Erythroblast (primary cell): ENCODE measurements at regions not wholly inside any gene's neighbourhood (a gene's known extent, or its start where the extent isn't known, plus 50 kb on each side); places are given as distances from the start of the nearest gene placed in this dataset.

Experiments used
- DNase-seq, 2 experiments: peaks; one replicate each; lab custom pipeline; 2025; lab: John Stamatoyannopoulos, UW
- GATA1 ChIP-seq: IDR thresholded peaks from 2 replicates; pipeline ENCODE4 v1.6.1; 2011; ENCODE audit warnings: low read depth, mild to moderate bottlenecking, control low read depth, low read length, moderate library complexity
- POLR2A ChIP-seq: IDR thresholded peaks from 2 replicates; pipeline ENCODE4 v1.6.1; 2011; ENCODE audit warnings: mild to moderate bottlenecking, low read length

GRCh38 chr16:52800432-52800831 is 252.3 kb downstream of the CHD9NB start:
- no peak for DNase-seq
- TF ChIP-seq POLR2A (no peak), GATA1 (no peak)

GRCh38 chr16:52799149-52799548 is 252.2 kb upstream of the TOX3 start:
- TF ChIP-seq POLR2A (no peak), GATA1 (no peak)
- DNase-seq, result no peak

DNA sequence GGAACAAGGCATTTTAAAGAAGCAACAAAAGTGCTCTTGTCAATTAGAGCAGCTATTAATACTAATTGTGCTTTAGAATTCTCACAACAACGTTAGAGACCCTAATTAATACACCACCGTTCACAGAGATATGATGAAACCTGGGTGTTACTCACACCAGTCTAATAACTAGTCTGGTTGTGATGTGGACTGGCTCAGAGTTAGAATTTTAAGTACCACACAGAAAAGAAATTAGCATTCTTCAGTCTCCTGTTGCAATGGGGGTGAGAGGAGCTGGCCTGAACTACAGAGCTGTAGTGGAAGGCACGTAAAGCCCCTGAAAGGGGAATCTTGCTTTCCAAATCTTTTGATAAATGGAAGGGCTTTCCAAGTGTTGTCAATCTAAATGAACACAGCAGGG is 240.8 kb upstream of the TOX3 start:
- TF ChIP-seq POLR2A, result no peak
- DNase-seq, result no peak

DNA sequence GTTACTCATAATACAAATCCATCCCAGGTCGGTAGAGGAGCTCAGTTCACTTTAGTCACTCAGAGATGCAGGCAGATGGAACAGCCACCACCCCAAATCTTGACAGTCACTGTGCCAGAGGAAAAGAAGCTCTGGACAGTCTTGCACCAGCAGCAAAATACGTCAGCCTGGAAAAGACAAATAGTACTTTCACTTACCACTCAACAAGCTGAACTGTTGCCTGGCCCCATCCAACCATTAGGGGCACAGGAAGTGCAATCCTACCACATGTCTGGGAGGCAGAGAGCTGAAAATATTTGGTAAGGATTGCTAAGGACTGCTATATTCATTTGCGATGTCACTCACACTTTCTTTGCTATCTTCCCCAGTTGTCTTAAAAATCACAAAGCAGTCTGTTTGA is 239.1 kb upstream of the TOX3 start:
- DNase-seq, result no peak
- TF ChIP-seq GATA1 (no peak), POLR2A (no peak)

GRCh38 chr16:52785653-52786052 is 238.7 kb upstream of the TOX3 start:
- no peak for DNase-seq
- no peak for TF ChIP-seq POLR2A
- TF ChIP-seq GATA1, result no peak

- TF ChIP-seq POLR2A, result no peak
- no peak for TF ChIP-seq GATA1
- no peak for DNase-seq
These were observed 236.7 kb upstream of the TOX3 start for GRCh38 chr16:52783616-52784015.

DNA sequence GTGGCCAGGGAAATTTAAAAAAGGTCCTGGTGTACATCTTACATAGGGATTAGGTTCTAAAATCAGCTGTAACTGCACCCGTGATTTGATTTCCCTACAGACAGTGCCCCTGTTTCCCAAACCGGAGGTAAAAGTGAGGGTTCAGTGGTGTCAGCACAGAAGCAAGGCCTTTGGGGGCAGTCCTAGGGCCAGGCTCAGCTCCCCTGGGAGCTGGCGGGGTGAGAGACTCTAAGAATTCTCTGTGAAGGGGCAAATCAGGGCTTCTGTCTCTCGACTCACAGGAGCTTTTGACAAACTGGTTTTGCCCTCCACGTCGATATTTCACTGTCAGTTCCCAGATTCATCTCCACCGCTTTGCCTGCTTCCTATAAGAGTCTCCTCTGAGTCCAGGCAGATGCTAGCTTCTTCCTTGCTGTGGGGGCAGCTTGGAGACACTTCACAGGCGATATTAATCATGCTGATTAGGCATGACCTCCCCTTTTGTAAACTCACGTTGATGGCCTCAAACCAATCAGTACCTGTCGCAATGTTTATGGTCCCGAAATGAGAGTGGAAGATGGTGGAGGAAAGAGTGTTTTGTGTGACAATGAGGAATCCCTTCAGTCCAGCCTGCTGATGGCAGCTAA is 234.2 kb upstream of the TOX3 start:
- TF ChIP-seq GATA1, result no peak
- DNase-seq, result no peak

- TF ChIP-seq POLR2A (no peak), GATA1 (no peak)
- DNase-seq, result no peak
These were observed 226.1 kb upstream of the TOX3 start for GRCh38 chr16:52773026-52773425.

GRCh38 chr16:52770828-52771227 is 223.9 kb upstream of the TOX3 start:
- TF ChIP-seq POLR2A (no peak), GATA1 (no peak)
- DNase-seq, result no peak

DNA sequence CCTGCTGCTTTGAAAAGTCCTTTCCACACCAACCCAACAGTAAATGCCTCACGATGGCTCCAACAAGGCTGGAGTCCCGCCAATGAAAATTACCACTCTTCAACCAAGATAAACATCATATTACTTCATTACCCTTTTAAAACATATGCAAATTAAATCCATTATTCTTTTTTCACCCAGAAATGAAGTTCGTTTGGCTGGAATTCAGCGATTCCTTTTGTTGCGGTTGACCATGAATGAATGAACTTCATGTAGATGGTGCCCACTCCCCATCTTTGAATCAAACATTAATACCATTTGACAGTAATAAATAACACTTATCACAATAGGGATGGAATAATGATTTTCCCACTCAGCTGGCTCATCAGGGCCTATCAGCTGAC is 211.5 kb upstream of the TOX3 start:
- no peak for DNase-seq
- TF ChIP-seq POLR2A, result no peak
- TF ChIP-seq GATA1, result no peak

- TF ChIP-seq GATA1 (no peak), POLR2A (no peak)
- DNase-seq, result no peak
These were observed 211.0 kb upstream of the TOX3 start for GRCh38 chr16:52757746-52758472.

GRCh38 chr16:52756812-52757517 is 210.0 kb upstream of the TOX3 start:
- DNase-seq, result no peak
- no peak for TF ChIP-seq GATA1
- no peak for TF ChIP-seq POLR2A

GRCh38 chr16:52755396-52755795 is 208.5 kb upstream of the TOX3 start:
- TF ChIP-seq POLR2A (no peak), GATA1 (no peak)
- no peak for DNase-seq

- DNase-seq, result no peak
- no peak for TF ChIP-seq POLR2A
These were observed 204.1 kb upstream of the TOX3 start for GRCh38 chr16:52751035-52751434.

GRCh38 chr16:52748741-52749140 is 201.8 kb upstream of the TOX3 start:
- DNase-seq, result no peak
- TF ChIP-seq GATA1, result no peak
- TF ChIP-seq POLR2A, result no peak
